Fibroblast of skin of back (primary cell): ENCODE measurements at regions not wholly inside any gene's neighbourhood (a gene's known extent, or its start where the extent isn't known, plus 50 kb on each side); places are given as distances from the start of the nearest gene placed in this dataset.
A peak's percentile ranks its signal among the peaks of the same experiment; 100 is the strongest.
"Not testable (repeated sequence)": the region's sequence is repeated elsewhere in the genome, so short reads cannot be mapped to it uniquely, and the experiment has no call there.

Experiments used
- DNase-seq: peaks from one replicate; pipeline ENCODE4 v3.0.0-alpha.2; 2013

DNA sequence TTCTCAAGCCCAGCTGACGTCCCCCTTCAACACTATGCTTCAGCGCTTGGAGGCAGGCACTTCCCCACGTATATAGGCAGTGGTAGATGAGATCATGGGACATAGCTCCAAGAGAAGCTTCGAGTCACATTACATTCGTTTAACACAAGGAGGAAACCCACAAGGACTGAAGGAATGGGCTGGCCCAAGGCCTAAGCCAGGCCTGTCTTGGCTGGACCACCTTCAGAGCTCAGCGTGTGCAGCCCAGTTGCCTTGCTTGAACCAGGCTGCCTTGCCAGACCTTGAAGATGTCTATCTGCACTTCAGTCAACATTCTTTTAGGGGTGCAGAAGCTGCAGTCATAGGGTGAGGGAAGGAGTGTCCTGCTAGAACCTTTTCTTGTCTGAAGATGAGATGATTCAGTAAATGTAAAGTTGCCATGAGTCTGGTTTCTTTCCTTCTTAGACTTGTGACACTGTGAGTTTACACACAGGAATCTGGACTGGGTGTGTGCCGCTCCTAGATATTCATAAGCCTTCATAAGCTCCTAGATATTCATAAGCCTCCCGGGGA is 144.1 kb upstream of the RBPJ start:
- peak; percentile 77 for DNase-seq

DNA sequence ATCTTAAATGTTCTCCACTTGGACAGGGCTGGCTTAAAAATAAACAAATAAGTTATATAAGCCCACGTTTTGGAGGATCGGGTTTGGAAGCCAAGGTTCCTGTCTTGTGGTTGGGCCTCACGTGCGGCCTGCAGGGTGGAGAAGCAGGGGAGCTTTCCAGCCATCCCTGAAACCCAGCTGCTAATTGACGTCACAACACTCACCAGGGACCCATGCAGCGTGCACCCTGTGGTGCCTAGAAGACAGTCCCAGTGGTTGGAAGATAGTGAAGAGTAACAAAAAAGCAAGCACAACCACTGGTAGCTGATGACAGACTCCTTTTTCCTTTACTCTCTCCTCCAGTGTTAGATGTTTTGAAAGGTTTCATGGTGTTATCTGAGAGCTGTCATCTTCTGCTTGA is 142.0 kb upstream of the RBPJ start:
- no peak for DNase-seq

DNA sequence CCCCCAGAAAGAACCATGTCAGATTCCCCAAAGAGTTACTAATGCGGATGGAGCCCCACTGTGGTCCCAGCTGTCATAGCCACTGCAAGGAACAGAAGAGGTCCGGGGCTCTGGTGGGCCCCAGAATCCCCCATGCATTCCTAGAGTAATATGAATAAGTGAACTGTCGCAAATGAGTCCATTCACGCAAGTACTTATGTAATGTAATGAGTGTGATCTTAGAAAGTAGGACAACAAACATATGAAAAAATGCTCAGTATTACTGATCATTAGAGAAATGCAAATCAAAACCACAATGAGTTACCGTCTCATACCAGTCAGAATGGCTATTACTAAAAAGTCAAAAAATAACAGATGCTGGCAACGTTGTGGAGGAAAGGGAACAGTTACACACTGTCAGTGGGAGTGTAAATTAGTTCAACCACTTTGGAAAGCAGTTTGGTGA is 141.5 kb upstream of the RBPJ start:
- no peak for DNase-seq

GRCh38 chr4:26181616-26182015 is 139.2 kb upstream of the RBPJ start:
- peak; percentile 46 for DNase-seq

DNA sequence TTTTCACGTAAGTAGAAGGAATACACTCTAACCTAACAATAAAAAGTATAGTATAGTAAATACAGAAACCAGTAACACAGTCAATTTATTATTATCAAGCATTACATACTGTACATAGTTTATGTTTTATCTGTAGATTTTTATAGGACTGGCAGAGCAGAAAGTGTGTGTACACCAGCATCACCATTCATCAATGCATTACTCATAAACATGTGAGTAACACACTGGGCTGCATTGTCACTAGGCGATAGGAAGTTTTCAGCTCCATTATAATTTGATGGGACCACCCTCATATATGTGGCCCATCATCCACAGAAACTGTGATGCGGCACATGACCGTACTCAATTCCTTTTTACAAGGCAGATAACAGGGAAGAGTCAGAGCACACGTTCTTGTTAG is 137.8 kb upstream of the RBPJ start:
- peak; percentile 40 for DNase-seq

GRCh38 chr4:26185436-26185835 is 135.4 kb upstream of the RBPJ start:
- DNase-seq: no peak

DNA sequence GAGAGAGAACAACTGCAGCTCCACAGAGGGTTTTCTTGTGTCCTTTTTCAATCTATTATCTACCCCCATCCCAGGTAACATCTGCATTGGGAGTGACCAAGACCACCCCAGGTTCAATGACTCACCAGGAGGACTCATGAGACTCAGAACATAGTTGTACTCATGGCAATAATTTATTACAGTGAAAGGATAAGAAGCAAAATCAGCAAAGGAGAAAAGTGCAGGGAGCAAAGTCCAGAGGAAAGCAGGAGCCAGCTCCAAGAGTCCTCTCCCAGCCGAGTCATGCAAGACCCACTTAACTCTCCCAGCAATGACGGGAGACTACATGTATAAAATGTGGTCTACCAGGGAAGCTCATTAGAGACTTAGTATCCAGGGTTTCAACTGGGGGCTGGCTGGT is 129.5 kb upstream of the RBPJ start:
- no peak for DNase-seq

- DNase-seq: no peak
Observed at GRCh38 chr4:26192899-26193869, 127.6 kb upstream of the RBPJ start.

DNA sequence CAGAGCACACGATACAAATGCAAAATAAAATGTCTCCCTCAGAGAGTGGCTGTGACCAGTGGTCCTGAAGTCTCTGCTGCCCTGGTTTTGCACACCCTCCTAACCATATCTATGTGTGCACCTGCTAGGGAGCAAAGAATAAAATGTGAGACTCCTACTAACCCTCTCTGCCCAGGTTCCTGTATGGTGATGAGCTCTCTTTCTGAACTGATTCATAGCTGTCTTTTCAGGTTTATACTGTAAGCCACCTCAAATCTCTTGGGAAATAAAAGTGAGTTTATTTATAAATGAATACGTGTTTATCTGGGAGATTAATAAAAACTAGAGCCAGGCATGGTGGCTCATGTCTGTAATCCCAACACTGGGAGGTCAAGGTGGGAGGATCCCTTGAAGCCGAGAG is 126.0 kb upstream of the RBPJ start:
- DNase-seq: no peak

DNA sequence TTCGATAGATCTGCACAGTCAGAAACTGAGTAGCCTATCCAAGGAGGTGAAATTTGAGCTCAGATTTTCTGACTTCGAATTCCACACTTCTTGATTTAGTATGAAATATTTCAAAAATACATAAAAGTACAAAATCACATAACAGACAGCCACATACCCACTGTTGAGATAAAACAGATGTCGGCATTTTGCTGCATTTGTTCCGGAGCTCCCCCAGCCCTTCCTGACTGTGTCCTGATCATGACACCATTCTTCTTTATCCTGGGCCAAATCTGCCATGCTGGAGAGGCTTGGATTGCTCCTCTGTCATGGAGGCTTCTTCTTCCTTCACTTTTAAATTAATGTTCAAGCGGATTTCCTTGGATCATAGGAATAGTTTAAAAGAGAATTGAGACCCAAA is 124.2 kb upstream of the RBPJ start:
- DNase-seq: no peak

GRCh38 chr4:26197018-26197779 is 123.6 kb upstream of the RBPJ start:
- DNase-seq: peak; percentile 83

GRCh38 chr4:26198931-26199330 is 121.9 kb upstream of the RBPJ start:
- not testable (repeated sequence) for DNase-seq

DNA sequence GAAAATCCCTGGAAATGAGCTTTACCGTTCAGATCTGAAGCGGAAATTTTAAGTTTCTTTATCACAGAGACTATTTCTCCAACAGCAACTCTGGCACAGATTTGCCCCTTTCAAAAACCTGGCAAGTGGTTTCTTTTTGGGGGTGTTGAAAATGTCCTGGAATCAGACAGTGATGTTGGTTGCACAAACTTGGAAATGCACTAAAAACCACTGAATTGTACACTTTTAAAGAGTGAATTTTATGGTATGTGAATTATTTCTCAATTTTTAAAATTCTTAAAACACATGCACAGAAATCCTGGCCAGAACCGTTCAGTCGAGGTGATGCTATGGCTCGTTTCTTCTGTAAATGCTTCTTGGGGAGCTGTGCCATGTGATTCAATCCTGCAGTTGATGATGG is 121.2 kb upstream of the RBPJ start:
- DNase-seq: no peak

DNA sequence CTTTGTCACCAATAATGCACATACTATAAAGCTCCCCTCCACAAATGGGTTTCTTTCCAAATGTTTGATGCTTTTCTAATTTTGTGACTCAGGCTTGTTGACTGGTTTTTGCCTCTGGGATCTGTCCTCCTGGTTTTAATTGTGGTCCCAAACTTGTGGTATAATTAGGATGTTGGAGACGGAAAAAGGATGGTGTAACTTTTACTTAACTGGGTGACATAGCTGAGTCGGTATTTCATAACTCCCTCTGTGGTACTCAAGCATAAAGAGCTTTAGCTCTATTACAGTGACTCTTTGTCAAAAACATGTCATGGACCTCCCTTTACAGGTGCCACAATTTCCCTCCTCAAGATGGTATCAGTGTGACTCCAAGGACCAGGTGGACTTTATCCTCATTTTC is 119.7 kb upstream of the RBPJ start:
- no peak for DNase-seq

DNA sequence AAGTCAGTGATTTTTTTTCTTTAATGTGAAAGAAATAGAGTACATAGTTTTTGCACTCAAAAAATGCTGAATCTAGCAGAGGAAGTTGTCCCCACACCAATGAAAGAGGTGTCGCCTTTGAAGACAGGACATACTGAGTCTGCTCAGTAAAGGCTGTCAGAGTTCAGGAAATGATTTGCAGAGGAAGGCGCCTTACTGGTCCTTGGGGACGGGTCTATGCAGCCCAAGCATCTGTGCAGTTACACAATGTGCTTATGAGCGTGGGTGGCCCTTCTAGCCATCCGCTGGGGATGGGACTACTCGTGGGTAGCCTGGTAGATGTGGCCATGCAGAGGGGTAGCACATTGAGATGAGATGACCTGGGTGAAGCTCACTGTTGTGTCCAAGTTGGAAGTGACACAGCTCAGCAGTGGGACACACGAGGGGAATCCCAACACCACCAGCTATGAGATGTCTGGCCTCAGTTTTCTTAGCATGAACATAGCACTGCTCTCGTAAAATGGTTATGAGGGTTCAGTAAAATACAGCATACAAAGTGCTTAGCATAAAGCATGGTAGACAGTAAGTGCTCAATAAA is 116.5 kb upstream of the RBPJ start:
- no peak for DNase-seq

DNA sequence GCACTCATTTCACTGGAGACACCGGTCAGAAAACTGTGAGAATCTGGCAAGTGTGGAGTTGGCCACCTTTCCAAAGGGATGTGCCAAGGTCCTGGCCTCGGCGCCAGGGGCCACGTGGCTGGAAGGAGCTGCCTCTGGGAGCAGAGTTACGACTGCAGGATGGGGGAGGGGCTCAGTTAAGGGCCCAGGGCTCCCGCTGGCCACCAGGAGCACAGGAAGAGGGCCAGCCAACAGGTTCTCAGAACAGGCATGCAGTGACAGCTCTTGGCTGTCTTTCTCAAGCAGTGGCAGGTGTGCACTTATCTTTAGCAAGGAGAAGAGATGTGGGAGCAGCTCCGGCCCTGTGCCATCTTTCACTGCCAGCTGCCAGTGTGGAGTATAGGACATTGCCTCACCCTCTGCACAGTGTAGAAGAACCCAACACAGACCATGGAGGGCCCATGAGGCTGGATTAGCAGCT is 115.9 kb upstream of the RBPJ start:
- no peak for DNase-seq

DNA sequence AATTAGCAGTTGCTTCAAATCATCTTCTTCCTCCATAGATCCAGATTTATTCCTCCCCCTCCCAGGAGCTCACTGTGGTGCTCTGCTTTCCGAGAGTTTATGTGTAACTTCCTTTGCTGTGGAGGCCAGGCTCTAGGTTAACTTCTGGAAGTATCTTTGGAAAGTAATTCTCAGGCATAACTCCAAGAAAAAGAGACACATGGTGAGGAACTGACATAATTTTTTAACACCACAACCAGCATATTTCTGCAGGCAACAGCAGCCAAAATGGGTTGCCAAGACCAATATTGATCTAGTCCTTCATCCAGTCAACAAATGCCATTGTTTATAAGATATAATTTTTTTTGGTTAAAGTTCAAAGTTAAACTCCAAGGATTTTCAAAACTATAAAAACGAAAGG is 114.5 kb upstream of the RBPJ start:
- peak; percentile 84 for DNase-seq

GRCh38 chr4:26206999-26207398 is 113.8 kb upstream of the RBPJ start:
- no peak for DNase-seq

- DNase-seq: no peak
Observed at GRCh38 chr4:26207631-26208030, 113.2 kb upstream of the RBPJ start.

DNA sequence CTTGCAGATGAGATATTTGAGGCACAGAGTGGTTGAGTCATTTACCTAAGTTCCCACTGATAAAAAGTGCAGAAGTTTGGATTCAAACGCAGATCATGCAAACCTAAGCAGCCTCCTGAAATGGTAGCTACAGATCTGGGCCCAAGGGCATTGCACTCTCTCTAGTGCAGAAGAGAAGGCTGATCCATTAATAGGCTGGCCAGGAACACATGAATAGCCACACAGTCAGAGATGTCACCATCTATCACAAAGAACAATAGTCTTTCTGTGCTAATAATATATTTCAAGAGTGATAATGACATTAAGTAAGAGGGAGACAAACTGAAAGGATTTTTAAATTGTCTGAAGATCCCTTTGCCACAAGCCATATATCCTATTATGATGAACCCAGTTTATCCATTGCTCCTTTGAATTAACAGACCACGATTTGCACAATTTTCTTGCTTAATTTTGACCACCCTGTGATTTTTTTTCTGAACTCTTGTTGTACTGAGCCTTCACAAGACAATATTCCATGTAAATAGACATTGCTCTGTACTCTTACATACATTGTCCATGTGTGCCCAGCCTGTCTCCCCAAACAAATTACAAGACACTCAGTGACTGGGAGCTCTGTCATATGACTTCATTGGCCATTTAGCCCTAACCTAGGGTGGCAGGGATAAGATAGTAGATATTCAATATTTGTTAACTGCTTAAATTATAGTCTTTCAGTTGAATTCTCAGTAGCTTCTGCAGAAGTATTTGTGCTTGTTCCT is 112.4 kb upstream of the RBPJ start:
- DNase-seq: no peak

DNA sequence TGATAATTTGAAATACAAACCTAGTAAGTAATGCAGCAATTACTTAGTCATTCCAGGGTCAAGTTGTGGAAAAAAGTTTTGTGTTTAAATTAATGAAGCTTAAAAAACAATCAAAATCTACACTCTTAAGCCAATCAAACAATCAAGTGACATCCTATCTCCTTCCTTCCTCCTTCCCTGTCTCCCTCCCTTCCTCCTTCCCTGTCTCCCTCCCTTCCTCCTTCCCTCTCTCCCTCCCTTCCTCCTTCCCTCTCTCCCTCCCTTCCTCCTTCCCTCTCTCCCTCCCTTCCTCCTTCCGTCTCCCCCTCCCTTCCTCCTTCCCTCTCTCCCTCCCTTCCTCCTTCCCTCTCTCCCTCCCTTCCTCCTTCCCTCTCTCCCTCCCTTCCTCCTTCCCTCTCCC is 111.4 kb upstream of the RBPJ start:
- not testable (repeated sequence) for DNase-seq

DNA sequence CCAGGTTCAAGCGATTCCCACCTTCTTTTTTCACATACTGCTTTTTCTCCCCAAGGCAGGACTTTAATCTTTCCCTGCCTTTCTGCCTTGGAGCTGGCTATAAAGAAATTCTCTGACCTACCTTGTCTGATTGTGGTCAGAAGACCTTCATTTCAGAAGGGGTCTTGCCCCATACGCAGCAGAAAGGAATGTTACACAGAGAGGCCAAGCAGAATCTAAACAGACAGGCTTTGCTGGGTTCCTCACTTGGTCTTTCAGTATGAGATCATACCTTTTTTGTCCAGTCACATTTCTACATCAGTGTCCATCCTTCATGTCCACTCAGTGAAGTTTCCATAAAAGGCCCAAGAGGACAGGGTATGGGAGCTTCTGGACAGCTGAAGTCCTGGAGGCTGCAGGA is 108.3 kb upstream of the RBPJ start:
- DNase-seq: no peak
